ENCODE measurements at regions not wholly inside any gene's neighbourhood (a gene's known extent, or its start where the extent isn't known, plus 50 kb on each side); places are given as distances from the start of the nearest gene placed in this dataset.

- no peak for DNase-seq (ENCODE audit: low spot score)
- Histone ChIP-seq H3K4me1 (ENCODE audit: insufficient read depth, low read length, poor library complexity, severe bottlenecking) (no peaks in the 10 kb centered on the region), H3K9me3 (ENCODE audit: low read depth, low read length, poor library complexity, severe bottlenecking) (peaks cover 5% of the 10 kb centered on the region), H3K4me3 (ENCODE audit: low read depth, low read length, poor library complexity, severe bottlenecking) (no peak overlapping the region), H3K27ac (ENCODE audit: low read depth, low read length, poor library complexity, severe bottlenecking) (no peak overlapping the region), H3K36me3 (ENCODE audit: insufficient read depth, low read length, poor library complexity, severe bottlenecking) (no peaks in the 10 kb centered on the region), H3K27me3 (replicated peaks; ENCODE audit: insufficient read depth, low read depth, low read length, poor library complexity) (no peaks in the 10 kb centered on the region)
- TF ChIP-seq, protein P1, sequence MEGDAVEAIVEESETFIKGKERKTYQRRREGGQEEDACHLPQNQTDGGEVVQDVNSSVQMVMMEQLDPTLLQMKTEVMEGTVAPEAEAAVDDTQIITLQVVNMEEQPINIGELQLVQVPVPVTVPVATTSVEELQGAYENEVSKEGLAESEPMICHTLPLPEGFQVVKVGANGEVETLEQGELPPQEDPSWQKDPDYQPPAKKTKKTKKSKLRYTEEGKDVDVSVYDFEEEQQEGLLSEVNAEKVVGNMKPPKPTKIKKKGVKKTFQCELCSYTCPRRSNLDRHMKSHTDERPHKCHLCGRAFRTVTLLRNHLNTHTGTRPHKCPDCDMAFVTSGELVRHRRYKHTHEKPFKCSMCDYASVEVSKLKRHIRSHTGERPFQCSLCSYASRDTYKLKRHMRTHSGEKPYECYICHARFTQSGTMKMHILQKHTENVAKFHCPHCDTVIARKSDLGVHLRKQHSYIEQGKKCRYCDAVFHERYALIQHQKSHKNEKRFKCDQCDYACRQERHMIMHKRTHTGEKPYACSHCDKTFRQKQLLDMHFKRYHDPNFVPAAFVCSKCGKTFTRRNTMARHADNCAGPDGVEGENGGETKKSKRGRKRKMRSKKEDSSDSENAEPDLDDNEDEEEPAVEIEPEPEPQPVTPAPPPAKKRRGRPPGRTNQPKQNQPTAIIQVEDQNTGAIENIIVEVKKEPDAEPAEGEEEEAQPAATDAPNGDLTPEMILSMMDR (conservative IDR thresholded peaks at IDR 0.05; ENCODE audit: low read depth, low read length), result no peak
- no peak for TF ChIP-seq EZH2 (IDR thresholded peaks at IDR 0.05; ENCODE audit: borderline replicate concordance, low read depth, low read length, poor library complexity, severe bottlenecking)
- intact Hi-C loops (cut with micrococcal nuclease; ENCODE audit: unreplicated experiment), result no loop called here
- ChIA-PET POLR2A (ENCODE audit: low non-redundant PET) (no interaction called here), CTCF (no interaction called here)
- BruUV-seq (replicated peaks), result no TSS peak
Measured at GRCh38 chr19:28858933-28859332, 354.0 kb downstream of the UQCRFS1 start.

- POLR2A ChIA-PET (ENCODE audit: low non-redundant PET), result no interaction called here
- CTCF ChIA-PET, result no interaction called here
- intact Hi-C loops (cut with micrococcal nuclease; ENCODE audit: unreplicated experiment), result no loop called here
- no peak for DNase-seq (ENCODE audit: low spot score)
- TF ChIP-seq, protein P1 (conservative IDR thresholded peaks at IDR 0.05; ENCODE audit: low read depth, low read length), result no peak
- no peak for TF ChIP-seq EZH2 (IDR thresholded peaks at IDR 0.05; ENCODE audit: borderline replicate concordance, low read depth, low read length, poor library complexity, severe bottlenecking)
- no TSS peak for BruUV-seq (replicated peaks)
- Histone ChIP-seq H3K27me3 (replicated peaks; ENCODE audit: insufficient read depth, low read depth, low read length, poor library complexity) (no peaks in the 10 kb centered on the region), H3K4me3 (ENCODE audit: low read depth, low read length, poor library complexity, severe bottlenecking) (no peak overlapping the region), H3K4me1 (ENCODE audit: insufficient read depth, low read length, poor library complexity, severe bottlenecking) (no peaks in the 10 kb centered on the region), H3K9me3 (ENCODE audit: low read depth, low read length, poor library complexity, severe bottlenecking) (peaks cover 10% of the 10 kb centered on the region), H3K36me3 (ENCODE audit: insufficient read depth, low read length, poor library complexity, severe bottlenecking) (no peaks in the 10 kb centered on the region), H3K27ac (ENCODE audit: low read depth, low read length, poor library complexity, severe bottlenecking) (no peak overlapping the region)
Measured at GRCh38 chr19:28857967-28858366, 355.0 kb downstream of the UQCRFS1 start.

- no peak for DNase-seq (ENCODE audit: low spot score)
- Histone ChIP-seq H3K4me1 (ENCODE audit: insufficient read depth, low read length, poor library complexity, severe bottlenecking) (no peaks in the 10 kb centered on the region), H3K27ac (ENCODE audit: low read depth, low read length, poor library complexity, severe bottlenecking) (no peak overlapping the region), H3K4me3 (ENCODE audit: low read depth, low read length, poor library complexity, severe bottlenecking) (no peak overlapping the region), H3K27me3 (replicated peaks; ENCODE audit: insufficient read depth, low read depth, low read length, poor library complexity) (no peaks in the 10 kb centered on the region), H3K9me3 (ENCODE audit: low read depth, low read length, poor library complexity, severe bottlenecking) (peaks cover 10% of the 10 kb centered on the region), H3K36me3 (ENCODE audit: insufficient read depth, low read length, poor library complexity, severe bottlenecking) (no peaks in the 10 kb centered on the region)
- BruUV-seq (replicated peaks), result no TSS peak
- TF ChIP-seq, protein P1 (conservative IDR thresholded peaks at IDR 0.05; ENCODE audit: low read depth, low read length), result no peak
- TF ChIP-seq EZH2 (IDR thresholded peaks at IDR 0.05; ENCODE audit: borderline replicate concordance, low read depth, low read length, poor library complexity, severe bottlenecking), result no peak
- ChIA-PET POLR2A (ENCODE audit: low non-redundant PET) (no interaction called here), CTCF (no interaction called here)
- intact Hi-C loops (cut with micrococcal nuclease; ENCODE audit: unreplicated experiment), result no loop called here
Measured at GRCh38 chr19:28855216-28855615, 357.7 kb downstream of the UQCRFS1 start.
